ENCODE measurements at regions not wholly inside any gene's neighbourhood (a gene's known extent, or its start where the extent isn't known, plus 50 kb on each side); places are given as distances from the start of the nearest gene placed in this dataset.

DNA sequence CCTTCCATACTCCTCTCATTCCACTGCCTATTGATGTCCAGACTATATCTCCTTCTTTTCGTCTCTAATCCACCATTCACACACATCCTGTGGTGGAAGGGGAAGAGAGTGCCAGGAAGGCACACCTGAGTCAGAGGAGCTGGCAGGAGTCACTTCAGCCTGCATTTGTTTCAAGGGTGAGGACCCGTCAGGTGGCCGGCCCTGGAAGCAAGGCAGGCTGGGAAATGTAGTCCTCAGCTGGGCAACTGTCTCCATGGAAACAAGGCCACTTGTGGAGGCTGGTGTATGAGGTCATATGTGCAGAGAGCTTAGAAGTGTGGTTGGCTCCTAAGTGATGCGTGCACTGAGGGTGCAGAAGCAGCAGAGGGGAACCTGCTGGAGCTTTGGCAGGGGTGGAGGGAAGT lies 278.4 kb downstream of the NSG2 start:
- Histone ChIP-seq H3K4me3 (ENCODE audit: low read depth in 1 of 3, low read length in 3 of 3) (no peak overlapping the region), H3K9ac (ENCODE audit: low read depth in 1 of 2, low read length in 2 of 2) (no peak overlapping the region), H3K4me1 (ENCODE audit: control insufficient read depth in 4 of 4, insufficient read depth in 4 of 4, low read length in 3 of 4) (no peaks in the 10 kb centered on the region), H3K36me3 (ENCODE audit: control insufficient read depth in 4 of 4, insufficient read depth in 3 of 4, low read depth in 1 of 4, low read length in 3 of 4) (no peaks in the 10 kb centered on the region), H3K9me3 (ENCODE audit: control insufficient read depth in 4 of 4, low read length in 3 of 4) (no peaks in the 10 kb centered on the region), H3K27ac (ENCODE audit: low read depth in 1 of 2, low read length in 2 of 2) (no peak overlapping the region), H3K27me3 (ENCODE audit: control insufficient read depth in 4 of 4, insufficient read depth in 4 of 4, low read length in 3 of 4) (peaks cover 0 to 17% (median 0%) of the 10 kb centered on the region in 4 donors)
- WGBS, result 10% methylated on average over 4 of the region's 4 CpGs
- no peak for TF ChIP-seq EGR1 (IDR thresholded peaks at IDR 0.05; ENCODE audit: low read depth in 2 of 2)
- TF ChIP-seq RXRA (IDR thresholded peaks at IDR 0.05), result no peak
- TF ChIP-seq RAD21 (IDR thresholded peaks at IDR 0.05), result no peak
- no peak for TF ChIP-seq HNF4A (conservative IDR thresholded peaks at IDR 0.05)
- TF ChIP-seq TAF1 (conservative IDR thresholded peaks at IDR 0.05), result no peak
- TF ChIP-seq JUND (IDR thresholded peaks at IDR 0.05), result no peak
- no peak for TF ChIP-seq FOXA1 (IDR thresholded peaks at IDR 0.05)
- TF ChIP-seq, protein P1, sequence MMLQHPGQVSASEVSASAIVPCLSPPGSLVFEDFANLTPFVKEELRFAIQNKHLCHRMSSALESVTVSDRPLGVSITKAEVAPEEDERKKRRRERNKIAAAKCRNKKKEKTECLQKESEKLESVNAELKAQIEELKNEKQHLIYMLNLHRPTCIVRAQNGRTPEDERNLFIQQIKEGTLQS (IDR thresholded peaks at IDR 0.05), result no peak
- no peak for TF ChIP-seq HNF4G (IDR thresholded peaks at IDR 0.05)
- no peak for TF ChIP-seq GABPA (IDR thresholded peaks at IDR 0.05 in 1 of 2, conservative IDR thresholded peaks at IDR 0.05 in 1 of 2)
- TF ChIP-seq, protein P2, sequence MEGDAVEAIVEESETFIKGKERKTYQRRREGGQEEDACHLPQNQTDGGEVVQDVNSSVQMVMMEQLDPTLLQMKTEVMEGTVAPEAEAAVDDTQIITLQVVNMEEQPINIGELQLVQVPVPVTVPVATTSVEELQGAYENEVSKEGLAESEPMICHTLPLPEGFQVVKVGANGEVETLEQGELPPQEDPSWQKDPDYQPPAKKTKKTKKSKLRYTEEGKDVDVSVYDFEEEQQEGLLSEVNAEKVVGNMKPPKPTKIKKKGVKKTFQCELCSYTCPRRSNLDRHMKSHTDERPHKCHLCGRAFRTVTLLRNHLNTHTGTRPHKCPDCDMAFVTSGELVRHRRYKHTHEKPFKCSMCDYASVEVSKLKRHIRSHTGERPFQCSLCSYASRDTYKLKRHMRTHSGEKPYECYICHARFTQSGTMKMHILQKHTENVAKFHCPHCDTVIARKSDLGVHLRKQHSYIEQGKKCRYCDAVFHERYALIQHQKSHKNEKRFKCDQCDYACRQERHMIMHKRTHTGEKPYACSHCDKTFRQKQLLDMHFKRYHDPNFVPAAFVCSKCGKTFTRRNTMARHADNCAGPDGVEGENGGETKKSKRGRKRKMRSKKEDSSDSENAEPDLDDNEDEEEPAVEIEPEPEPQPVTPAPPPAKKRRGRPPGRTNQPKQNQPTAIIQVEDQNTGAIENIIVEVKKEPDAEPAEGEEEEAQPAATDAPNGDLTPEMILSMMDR (IDR thresholded peaks at IDR 0.05; ENCODE audit: low read depth, low read length, missing input control), result no peak
- TF ChIP-seq YY1 (IDR thresholded peaks at IDR 0.05), result no peak
- TF ChIP-seq, protein P3, sequence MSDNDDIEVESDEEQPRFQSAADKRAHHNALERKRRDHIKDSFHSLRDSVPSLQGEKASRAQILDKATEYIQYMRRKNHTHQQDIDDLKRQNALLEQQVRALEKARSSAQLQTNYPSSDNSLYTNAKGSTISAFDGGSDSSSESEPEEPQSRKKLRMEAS (IDR thresholded peaks at IDR 0.05), result no peak
- TF ChIP-seq SP1 (IDR thresholded peaks at IDR 0.05), result no peak
- no peak for TF ChIP-seq FOXA2 (IDR thresholded peaks at IDR 0.05)
- TF ChIP-seq, protein P4, sequence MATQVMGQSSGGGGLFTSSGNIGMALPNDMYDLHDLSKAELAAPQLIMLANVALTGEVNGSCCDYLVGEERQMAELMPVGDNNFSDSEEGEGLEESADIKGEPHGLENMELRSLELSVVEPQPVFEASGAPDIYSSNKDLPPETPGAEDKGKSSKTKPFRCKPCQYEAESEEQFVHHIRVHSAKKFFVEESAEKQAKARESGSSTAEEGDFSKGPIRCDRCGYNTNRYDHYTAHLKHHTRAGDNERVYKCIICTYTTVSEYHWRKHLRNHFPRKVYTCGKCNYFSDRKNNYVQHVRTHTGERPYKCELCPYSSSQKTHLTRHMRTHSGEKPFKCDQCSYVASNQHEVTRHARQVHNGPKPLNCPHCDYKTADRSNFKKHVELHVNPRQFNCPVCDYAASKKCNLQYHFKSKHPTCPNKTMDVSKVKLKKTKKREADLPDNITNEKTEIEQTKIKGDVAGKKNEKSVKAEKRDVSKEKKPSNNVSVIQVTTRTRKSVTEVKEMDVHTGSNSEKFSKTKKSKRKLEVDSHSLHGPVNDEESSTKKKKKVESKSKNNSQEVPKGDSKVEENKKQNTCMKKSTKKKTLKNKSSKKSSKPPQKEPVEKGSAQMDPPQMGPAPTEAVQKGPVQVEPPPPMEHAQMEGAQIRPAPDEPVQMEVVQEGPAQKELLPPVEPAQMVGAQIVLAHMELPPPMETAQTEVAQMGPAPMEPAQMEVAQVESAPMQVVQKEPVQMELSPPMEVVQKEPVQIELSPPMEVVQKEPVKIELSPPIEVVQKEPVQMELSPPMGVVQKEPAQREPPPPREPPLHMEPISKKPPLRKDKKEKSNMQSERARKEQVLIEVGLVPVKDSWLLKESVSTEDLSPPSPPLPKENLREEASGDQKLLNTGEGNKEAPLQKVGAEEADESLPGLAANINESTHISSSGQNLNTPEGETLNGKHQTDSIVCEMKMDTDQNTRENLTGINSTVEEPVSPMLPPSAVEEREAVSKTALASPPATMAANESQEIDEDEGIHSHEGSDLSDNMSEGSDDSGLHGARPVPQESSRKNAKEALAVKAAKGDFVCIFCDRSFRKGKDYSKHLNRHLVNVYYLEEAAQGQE (IDR thresholded peaks at IDR 0.05), result no peak
- no peak for TF ChIP-seq NR2F2 (IDR thresholded peaks at IDR 0.05)
- TF ChIP-seq, protein P5, sequence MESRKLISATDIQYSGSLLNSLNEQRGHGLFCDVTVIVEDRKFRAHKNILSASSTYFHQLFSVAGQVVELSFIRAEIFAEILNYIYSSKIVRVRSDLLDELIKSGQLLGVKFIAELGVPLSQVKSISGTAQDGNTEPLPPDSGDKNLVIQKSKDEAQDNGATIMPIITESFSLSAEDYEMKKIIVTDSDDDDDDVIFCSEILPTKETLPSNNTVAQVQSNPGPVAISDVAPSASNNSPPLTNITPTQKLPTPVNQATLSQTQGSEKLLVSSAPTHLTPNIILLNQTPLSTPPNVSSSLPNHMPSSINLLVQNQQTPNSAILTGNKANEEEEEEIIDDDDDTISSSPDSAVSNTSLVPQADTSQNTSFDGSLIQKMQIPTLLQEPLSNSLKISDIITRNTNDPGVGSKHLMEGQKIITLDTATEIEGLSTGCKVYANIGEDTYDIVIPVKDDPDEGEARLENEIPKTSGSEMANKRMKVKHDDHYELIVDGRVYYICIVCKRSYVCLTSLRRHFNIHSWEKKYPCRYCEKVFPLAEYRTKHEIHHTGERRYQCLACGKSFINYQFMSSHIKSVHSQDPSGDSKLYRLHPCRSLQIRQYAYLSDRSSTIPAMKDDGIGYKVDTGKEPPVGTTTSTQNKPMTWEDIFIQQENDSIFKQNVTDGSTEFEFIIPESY (IDR thresholded peaks at IDR 0.05), result no peak
- DNase-seq (ENCODE audit: low spot score), result no peak
